Neural crest cell (in vitro differentiated cells): ENCODE measurements at regions not wholly inside any gene's neighbourhood (a gene's known extent, or its start where the extent isn't known, plus 50 kb on each side); places are given as distances from the start of the nearest gene placed in this dataset.

Experiments
- DNase-seq: peaks from one replicate; pipeline ENCODE4 v3.0.0; 2021; ENCODE audit warnings: low read depth, mixed read lengths, low spot score
- H3K27ac Mint-ChIP-seq: one replicate; pipeline ENCODE4 v1.8.0; 2021; ENCODE audit warnings: mild to moderate bottlenecking, mixed read lengths; ENCODE audit not compliant: unreplicated experiment
- H3K27me3 Mint-ChIP-seq: 2 replicates; pipeline ENCODE4 v1.8.0; 2021; ENCODE audit warnings: low read depth, mild to moderate bottlenecking, mixed read lengths
- H3K36me3 Mint-ChIP-seq: 2 replicates; pipeline ENCODE4 v1.8.0; 2021; ENCODE audit warnings: low read depth, mild to moderate bottlenecking, mixed read lengths
- H3K4me1 Mint-ChIP-seq: 2 replicates; pipeline ENCODE4 v1.8.0; 2021; ENCODE audit warnings: mixed read lengths
- H3K4me3 Mint-ChIP-seq: one replicate; pipeline ENCODE4 v1.8.0; 2021; ENCODE audit warnings: mild to moderate bottlenecking, mixed read lengths
- H3K9me3 Mint-ChIP-seq: 2 replicates; pipeline ENCODE4 v1.8.0; 2021; ENCODE audit warnings: mixed read lengths
- TF ChIP-seq, protein P1 (sequence below): fragments of 200-600 bp; sonication (generic); conservative IDR thresholded peaks from 2 replicates; pipeline ENCODE4 v1.5.0; 2021; ENCODE audit warnings: antibody characterized with exemption, mild to moderate bottlenecking

DNA sequence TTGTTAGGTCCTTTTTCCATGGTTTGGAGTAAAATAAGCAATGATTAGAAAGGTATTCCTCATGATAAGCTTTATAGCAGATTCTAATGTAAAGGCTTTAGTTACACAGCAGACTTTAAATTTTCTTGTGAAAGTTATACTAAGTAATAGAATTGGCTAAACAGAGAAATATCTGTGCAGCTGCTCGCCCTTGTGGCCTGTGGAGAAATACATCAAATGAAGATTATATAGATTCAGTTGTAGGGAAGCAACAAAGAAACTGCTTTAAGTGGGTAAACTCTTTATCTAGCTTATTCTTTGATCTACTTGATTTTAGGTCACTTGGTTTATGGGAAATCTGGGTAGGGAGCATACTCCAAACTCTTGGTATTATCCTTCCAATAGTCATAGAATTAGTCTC lies 1269.7 kb upstream of the SPRY2 start:
- Mint-ChIP-seq H3K9me3 (peaks cover 3% of the 10 kb centered on the region), H3K4me1 (no peaks in the 10 kb centered on the region), H3K36me3 (no peaks in the 10 kb centered on the region), H3K27me3 (no peaks in the 10 kb centered on the region), H3K4me3 (no peak overlapping the region), H3K27ac (no peak overlapping the region)
- no peak for DNase-seq
- TF ChIP-seq, protein P1, sequence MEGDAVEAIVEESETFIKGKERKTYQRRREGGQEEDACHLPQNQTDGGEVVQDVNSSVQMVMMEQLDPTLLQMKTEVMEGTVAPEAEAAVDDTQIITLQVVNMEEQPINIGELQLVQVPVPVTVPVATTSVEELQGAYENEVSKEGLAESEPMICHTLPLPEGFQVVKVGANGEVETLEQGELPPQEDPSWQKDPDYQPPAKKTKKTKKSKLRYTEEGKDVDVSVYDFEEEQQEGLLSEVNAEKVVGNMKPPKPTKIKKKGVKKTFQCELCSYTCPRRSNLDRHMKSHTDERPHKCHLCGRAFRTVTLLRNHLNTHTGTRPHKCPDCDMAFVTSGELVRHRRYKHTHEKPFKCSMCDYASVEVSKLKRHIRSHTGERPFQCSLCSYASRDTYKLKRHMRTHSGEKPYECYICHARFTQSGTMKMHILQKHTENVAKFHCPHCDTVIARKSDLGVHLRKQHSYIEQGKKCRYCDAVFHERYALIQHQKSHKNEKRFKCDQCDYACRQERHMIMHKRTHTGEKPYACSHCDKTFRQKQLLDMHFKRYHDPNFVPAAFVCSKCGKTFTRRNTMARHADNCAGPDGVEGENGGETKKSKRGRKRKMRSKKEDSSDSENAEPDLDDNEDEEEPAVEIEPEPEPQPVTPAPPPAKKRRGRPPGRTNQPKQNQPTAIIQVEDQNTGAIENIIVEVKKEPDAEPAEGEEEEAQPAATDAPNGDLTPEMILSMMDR = peak; percentile 28

DNA sequence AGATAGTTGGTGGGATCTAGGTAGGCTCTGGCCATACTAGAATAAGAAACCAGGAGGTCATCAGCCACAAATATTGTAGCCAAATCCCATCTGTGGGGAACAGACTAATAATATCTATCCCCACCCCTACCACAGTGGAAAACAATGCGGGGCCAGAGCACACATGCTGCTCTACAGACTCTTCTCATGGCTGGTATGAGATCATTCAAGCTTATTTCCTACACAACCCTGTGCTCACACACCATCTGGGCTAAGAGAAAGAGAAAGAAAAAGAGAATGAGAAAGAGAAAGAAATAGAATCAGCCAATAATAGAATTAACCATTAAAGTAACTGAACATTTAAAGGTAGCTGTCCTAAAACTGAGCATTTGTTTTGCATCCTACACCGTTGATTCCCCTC lies 1268.4 kb upstream of the SPRY2 start:
- Mint-ChIP-seq H3K4me3 (no peak overlapping the region), H3K36me3 (no peaks in the 10 kb centered on the region), H3K4me1 (no peaks in the 10 kb centered on the region), H3K27me3 (no peaks in the 10 kb centered on the region), H3K27ac (no peak overlapping the region), H3K9me3 (peaks cover 3% of the 10 kb centered on the region)
- no peak for DNase-seq
- TF ChIP-seq, protein P1 = no peak

DNA sequence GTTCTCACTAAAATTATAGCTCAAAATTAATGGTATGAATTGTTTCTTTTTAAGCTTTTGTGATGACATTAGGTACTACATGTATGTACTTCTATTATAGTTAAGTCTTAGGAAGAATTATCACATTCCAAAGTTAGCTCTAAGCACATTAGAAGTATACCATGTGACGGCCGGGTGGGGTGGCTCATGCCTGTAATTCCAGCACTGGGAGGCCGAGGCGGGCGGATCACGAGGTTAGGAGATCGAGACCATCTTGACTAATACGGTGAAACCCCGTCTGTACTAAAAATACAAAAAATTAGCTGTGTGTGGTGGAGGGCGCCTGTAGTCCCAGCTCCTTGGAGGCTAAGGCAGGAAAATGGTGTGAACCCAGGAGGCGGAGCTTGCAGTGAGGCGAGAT lies 1265.1 kb upstream of the SPRY2 start:
- Mint-ChIP-seq H3K4me1 (no peaks in the 10 kb centered on the region), H3K4me3 (no peak overlapping the region), H3K27ac (no peak overlapping the region), H3K27me3 (no peaks in the 10 kb centered on the region), H3K9me3 (no peaks in the 10 kb centered on the region), H3K36me3 (no peaks in the 10 kb centered on the region)
- DNase-seq = no peak
- TF ChIP-seq, protein P1 = no peak

DNA sequence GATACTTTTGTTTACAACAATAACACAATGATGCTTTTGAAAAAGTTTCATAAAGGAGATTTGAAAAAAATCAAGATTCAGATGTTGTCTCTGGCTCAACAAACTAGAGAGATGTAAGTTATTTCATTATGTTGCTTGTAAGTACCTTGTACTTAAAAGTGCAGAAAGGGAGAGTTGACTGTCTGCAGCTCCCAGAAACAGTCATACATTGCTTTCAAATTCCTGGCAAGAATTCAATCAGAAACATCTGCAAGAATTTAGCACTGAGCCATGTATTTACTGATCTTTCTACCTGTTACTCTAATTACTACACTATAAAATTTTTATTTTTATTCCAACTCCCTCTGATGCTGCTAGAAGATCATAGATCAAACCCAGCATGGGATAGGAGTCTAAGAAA lies 1261.3 kb upstream of the SPRY2 start:
- no peaks in the 10 kb centered on the region for H3K4me1 Mint-ChIP-seq
- H3K27ac Mint-ChIP-seq = no peak overlapping the region
- no peaks in the 10 kb centered on the region for H3K27me3 Mint-ChIP-seq
- no peak overlapping the region for H3K4me3 Mint-ChIP-seq
- H3K9me3 Mint-ChIP-seq = no peaks in the 10 kb centered on the region
- TF ChIP-seq, protein P1 = no peak
- DNase-seq = no peak
- H3K36me3 Mint-ChIP-seq = no peaks in the 10 kb centered on the region

DNA sequence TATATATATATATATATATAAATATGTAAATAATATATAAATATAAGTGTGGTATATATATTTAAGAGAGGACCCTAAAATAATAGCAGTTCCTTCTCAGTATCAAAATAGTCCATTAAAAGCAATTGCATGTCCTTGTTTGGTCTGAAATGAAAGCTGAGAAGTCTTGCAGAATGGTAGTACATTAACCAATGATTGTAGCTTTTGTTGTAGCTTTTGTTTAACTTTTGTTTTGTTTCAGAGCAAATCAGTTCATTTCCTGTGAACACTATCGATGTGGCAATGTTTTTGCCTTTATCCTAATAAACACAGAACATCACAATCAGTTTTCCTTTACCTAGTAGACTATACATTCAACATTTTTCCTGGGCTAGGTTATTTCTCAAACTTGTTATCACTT lies 1256.2 kb upstream of the SPRY2 start:
- Mint-ChIP-seq H3K36me3 (no peaks in the 10 kb centered on the region), H3K27ac (no peak overlapping the region), H3K4me3 (no peak overlapping the region), H3K4me1 (no peaks in the 10 kb centered on the region), H3K9me3 (no peaks in the 10 kb centered on the region), H3K27me3 (no peaks in the 10 kb centered on the region)
- DNase-seq = no peak
- TF ChIP-seq, protein P1 = no peak

DNA sequence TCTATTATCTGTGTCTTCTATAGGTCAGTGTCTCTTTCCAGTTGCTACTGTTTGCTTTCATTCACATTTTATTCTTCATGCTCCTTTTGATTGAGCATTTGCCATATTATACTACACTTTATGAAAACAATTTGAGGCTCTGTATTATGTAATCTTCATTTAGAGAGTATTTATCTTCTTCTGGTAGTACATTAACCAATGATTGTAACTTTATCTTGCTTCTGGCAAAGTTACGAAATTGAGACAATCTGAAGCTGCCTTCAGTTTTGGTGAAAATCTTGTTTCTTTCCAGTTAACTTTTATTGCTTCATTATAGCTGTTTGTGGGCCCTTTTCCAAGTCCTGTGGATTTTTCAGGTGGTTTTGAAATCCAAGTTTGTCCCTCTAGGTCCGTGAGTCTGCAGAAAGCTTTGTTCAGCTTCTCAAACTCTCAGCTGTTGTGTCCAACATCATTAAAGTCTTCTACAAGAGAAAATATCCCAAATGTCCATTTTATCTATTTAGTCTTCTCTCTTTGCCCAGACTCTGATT lies 1255.4 kb upstream of the SPRY2 start:
- Mint-ChIP-seq H3K36me3 (no peaks in the 10 kb centered on the region), H3K27ac (no peak overlapping the region), H3K9me3 (no peaks in the 10 kb centered on the region), H3K27me3 (no peaks in the 10 kb centered on the region), H3K4me1 (no peaks in the 10 kb centered on the region), H3K4me3 (no peak overlapping the region)
- DNase-seq = no peak
- TF ChIP-seq, protein P1 = no peak
